ENCODE measurements at regions not wholly inside any gene's neighbourhood (a gene's known extent, or its start where the extent isn't known, plus 50 kb on each side); places are given as distances from the start of the nearest gene placed in this dataset.

GRCh38 chr4:36852856-36853255 is 391.7 kb upstream of the NWD2 start:
- TF ChIP-seq EZH2 (IDR thresholded peaks at IDR 0.05; ENCODE audit: borderline replicate concordance, insufficient read depth, low read depth, low read length, poor library complexity, severe bottlenecking), result no peak
- no peak for TF ChIP-seq CTCF (IDR thresholded peaks at IDR 0.05)

All from B cell (primary cell).